Colonic mucosa (tissue), 4 donors: ENCODE measurements at regions not wholly inside any gene's neighbourhood (a gene's known extent, or its start where the extent isn't known, plus 50 kb on each side); places are given as distances from the start of the nearest gene placed in this dataset.

ENCODE experiments used
- DNase-seq: peaks from one replicate; pipeline ENCODE4 v3.0.0-alpha.2; 2020
- H3K27ac ChIP-seq: fragments of 200-600 bp; one replicate; pipeline ENCODE4 v1.8.0; 2021
- H3K27me3 ChIP-seq: fragments of 200-600 bp; one replicate; pipeline ENCODE4 v1.8.0; 2021
- H3K36me3 ChIP-seq: fragments of 200-600 bp; one replicate; pipeline ENCODE4 v1.8.0; 2021
- H3K4me1 ChIP-seq: fragments of 200-600 bp; one replicate; pipeline ENCODE4 v1.8.0; 2021; ENCODE audit warnings: mild to moderate bottlenecking
- H3K4me3 ChIP-seq: fragments of 200-600 bp; one replicate; pipeline ENCODE4 v1.8.0; 2021
- H3K9ac ChIP-seq, 2 donors: one replicate each; pipeline ENCODE4 v1.7.0; 2013; ENCODE audit warnings: control low read depth in 2 of 2, low read depth in 2 of 2, low read length in 2 of 2
- H3K9me3 ChIP-seq: fragments of 200-600 bp; one replicate; pipeline ENCODE4 v1.8.0; 2021
- intact Hi-C: fragments of 100-400 bp; cut with DNase I; formaldehyde crosslinking; loops from one replicate; pipeline ENCODE4 v1.14.1; 2022
- TF ChIP-seq, protein P1 (sequence below): fragments of 200-600 bp; IDR thresholded peaks from one replicate; pipeline ENCODE4 v1.8.0; 2022; ENCODE audit warnings: antibody characterized with exemption, mild to moderate bottlenecking
- donor health status: healthy.
- donor health status: DM: no; HTN: no; CAD: no.
- donor health status: DM: no; HTN: no; CAD: no.

DNA sequence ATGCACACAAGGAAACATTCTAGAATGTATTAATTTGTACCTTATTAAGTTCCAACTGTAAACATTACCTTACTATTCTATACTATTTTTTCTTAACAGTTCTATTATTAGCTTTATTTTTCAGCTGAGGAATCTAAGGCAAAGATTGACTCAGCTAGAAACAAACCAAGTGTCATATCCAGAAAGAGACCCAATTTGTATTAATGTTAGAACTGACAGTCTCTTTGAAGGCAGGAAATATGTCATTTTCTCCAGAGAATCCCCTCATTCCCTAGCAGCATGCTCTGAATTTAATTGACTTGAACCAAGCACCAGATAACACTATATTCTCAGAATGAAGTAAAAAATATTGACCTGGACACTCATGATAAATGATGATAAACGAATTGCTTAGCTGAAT lies 81.4 kb upstream of the PLPPR5 start:
- H3K36me3 ChIP-seq = no peaks in the 10 kb centered on the region
- no peaks in the 10 kb centered on the region for H3K9me3 ChIP-seq
- intact Hi-C loops = no loop called here
- DNase-seq = no peak
- no peaks in the 10 kb centered on the region for H3K27me3 ChIP-seq
- no peak overlapping the region for H3K9ac ChIP-seq
- H3K4me3 ChIP-seq = no peak overlapping the region
- no peak overlapping the region for H3K27ac ChIP-seq
- H3K4me1 ChIP-seq = no peaks in the 10 kb centered on the region
- TF ChIP-seq, protein P1, sequence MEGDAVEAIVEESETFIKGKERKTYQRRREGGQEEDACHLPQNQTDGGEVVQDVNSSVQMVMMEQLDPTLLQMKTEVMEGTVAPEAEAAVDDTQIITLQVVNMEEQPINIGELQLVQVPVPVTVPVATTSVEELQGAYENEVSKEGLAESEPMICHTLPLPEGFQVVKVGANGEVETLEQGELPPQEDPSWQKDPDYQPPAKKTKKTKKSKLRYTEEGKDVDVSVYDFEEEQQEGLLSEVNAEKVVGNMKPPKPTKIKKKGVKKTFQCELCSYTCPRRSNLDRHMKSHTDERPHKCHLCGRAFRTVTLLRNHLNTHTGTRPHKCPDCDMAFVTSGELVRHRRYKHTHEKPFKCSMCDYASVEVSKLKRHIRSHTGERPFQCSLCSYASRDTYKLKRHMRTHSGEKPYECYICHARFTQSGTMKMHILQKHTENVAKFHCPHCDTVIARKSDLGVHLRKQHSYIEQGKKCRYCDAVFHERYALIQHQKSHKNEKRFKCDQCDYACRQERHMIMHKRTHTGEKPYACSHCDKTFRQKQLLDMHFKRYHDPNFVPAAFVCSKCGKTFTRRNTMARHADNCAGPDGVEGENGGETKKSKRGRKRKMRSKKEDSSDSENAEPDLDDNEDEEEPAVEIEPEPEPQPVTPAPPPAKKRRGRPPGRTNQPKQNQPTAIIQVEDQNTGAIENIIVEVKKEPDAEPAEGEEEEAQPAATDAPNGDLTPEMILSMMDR = no peak

DNA sequence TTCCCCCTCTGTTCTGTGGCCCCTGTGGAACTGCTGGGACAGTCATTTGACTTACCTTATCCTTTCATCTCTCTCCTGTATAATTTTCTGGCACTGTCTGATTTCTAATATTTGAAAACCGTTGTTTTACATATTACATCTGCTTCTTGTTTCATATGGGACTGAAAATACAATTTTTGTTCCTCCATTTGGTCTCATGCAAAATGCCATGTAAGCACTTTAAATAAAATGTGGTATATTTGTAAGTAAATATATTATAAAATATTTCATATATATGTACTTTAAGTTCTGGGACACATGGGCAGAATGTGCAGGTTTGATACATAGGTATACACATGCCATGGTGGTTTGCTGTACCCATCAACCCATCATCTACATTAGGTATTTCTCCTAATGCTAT lies 93.9 kb upstream of the PLPPR5 start:
- DNase-seq = no peak
- Histone ChIP-seq H3K9ac (no peak overlapping the region), H3K4me3 (no peak overlapping the region), H3K27me3 (no peaks in the 10 kb centered on the region), H3K27ac (no peak overlapping the region), H3K4me1 (no peaks in the 10 kb centered on the region), H3K9me3 (no peaks in the 10 kb centered on the region), H3K36me3 (no peaks in the 10 kb centered on the region)
- intact Hi-C loops = no loop called here
- TF ChIP-seq, protein P1 = no peak

DNA sequence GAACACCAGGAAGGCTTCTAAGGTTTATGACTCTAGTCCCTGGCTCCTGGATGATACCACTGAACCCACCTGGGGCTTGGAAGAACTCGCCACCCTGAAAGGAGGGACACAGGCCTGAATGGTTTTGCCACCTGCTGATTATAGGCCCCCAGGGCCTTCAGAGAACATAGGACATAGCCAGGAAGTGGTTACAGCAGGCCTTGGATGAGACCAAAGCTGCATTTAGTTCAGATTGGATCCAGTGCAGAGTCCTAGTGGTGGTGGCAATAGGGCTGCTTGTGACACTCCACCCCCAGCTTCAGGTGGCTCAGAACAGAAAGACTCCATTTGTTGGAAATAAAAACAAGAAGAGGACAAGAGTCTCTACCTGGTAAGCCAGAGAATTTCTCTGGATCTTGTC lies 101.6 kb upstream of the PLPPR5 start:
- Histone ChIP-seq H3K36me3 (no peaks in the 10 kb centered on the region), H3K9me3 (no peaks in the 10 kb centered on the region), H3K27me3 (no peaks in the 10 kb centered on the region), H3K9ac (no peak overlapping the region), H3K4me1 (no peaks in the 10 kb centered on the region), H3K27ac (no peak overlapping the region), H3K4me3 (no peak overlapping the region)
- TF ChIP-seq, protein P1 = no peak
- intact Hi-C loops = no loop called here
- no peak for DNase-seq

DNA sequence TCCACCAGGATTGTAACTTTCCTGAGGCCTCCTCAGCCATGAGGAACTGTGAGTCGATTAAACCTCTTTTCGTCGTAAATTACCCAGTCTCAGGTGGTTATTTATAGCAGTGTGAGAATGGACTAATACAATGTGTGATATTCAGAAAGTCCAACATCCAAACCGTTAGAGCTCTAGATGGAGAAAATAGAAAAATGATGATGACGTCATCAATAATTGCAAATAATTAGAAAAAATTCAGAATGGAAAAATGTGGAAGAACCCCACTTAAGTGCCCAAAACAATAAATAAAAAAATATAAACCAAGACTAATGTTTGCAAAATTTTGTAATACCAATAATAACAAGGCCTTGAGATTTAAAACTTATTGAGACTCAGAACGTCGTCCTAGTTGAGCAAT lies 103.0 kb upstream of the PLPPR5 start:
- intact Hi-C loops = no loop called here
- H3K27me3 ChIP-seq = no peaks in the 10 kb centered on the region
- no peaks in the 10 kb centered on the region for H3K36me3 ChIP-seq
- no peaks in the 10 kb centered on the region for H3K4me1 ChIP-seq
- H3K4me3 ChIP-seq = no peak overlapping the region
- H3K9ac ChIP-seq = no peak overlapping the region
- TF ChIP-seq, protein P1 = no peak
- DNase-seq = no peak
- H3K9me3 ChIP-seq = no peaks in the 10 kb centered on the region
- no peak overlapping the region for H3K27ac ChIP-seq

DNA sequence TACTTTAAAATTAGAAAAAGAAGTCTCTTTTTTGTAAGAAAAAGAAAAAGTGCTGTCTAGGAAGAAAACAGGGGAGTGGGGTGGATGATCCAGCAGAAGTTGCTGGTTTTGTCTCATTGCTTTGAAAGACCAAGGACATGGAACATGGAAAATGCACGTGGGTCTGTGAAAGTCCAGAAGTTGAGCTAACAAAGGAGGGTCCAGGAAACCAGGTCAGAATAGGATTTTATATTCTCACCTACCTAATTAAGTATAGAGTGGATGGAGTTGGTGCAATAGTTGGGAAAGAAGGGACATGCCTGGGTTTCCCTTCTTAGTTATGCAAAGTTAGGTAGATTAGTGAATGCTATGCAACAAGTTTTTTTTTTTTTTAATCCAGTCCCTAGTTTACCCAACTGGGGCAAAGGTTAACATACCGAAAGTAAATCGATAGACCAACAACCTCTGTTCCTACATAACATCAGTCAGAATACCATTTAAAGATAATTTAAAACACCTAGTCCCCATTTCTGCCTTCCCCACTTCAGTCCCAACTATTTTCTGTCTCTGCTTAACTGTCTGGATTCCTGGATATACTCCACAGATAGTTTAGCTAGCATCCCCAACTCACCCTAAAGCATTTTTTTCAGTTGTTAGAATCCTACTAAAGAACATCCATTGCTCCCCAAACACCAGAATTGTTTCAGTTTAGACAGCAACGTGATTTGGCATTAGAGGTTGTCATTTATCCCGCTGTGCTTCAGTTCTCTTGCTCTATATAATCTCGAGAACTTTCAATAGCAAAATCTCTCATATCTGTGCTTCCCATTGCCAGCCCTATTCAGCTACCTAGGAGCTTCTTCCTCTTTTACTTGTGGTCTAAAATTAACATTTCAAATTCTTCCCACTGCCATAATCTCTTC lies 105.7 kb upstream of the PLPPR5 start:
- intact Hi-C loops = no loop called here
- Histone ChIP-seq H3K27ac (no peak overlapping the region), H3K27me3 (no peaks in the 10 kb centered on the region), H3K36me3 (no peaks in the 10 kb centered on the region), H3K9me3 (no peaks in the 10 kb centered on the region), H3K9ac (no peak overlapping the region), H3K4me3 (no peak overlapping the region), H3K4me1 (no peaks in the 10 kb centered on the region)
- no peak for DNase-seq
- TF ChIP-seq, protein P1 = no peak
